ENCODE measurements at regions not wholly inside any gene's neighbourhood (a gene's known extent, or its start where the extent isn't known, plus 50 kb on each side); places are given as distances from the start of the nearest gene placed in this dataset.
"Not testable (repeated sequence)": the region's sequence is repeated elsewhere in the genome, so short reads cannot be mapped to it uniquely, and the experiment has no call there.

DNA sequence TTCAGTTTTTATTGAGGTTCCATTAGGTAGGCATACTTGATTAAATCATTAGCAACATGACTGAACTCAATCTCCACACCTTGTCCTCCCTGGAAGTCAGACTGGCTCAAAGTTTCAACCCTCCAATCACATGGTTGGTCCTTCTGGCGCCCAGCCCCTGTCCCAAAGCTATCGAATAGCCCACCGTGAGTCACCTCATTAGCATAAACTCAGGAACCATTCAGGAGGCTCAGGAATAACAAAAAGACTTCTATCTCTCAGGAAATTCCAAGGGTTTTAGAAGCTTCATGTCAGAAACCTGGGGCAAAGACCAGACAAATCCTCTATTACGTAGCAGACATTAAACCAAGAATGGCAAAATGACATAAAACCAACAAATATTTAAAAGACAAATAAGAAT lies 78.6 kb downstream of the RGS2 start:
- H3K36me3 Mint-ChIP-seq (ENCODE audit: insufficient read depth, unreplicated experiment) = no peaks in the 10 kb centered on the region

DNA sequence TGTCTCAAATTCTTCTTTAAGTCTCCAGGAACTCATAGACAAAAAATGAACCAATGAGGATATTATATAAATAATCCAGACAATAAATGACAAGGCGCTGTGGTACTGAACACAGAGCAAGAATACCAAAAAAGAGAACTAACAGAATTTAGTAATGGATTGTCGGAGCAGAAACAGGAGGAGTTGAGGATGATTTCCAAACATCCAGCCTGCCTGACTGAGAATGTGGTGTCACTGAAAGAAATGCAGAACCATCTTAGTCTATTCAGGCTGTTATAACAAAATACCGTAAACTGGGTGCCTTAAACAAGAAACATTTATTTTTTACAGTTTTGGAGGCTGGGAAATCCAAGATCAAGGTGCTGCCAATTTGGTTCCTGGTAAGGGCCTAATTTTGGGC lies 79.7 kb downstream of the RGS2 start:
- BruUV-seq (replicated peaks) = no TSS peak
- H3K27ac Mint-ChIP-seq (ENCODE audit: unreplicated experiment) = no peak overlapping the region
- intact Hi-C loops (cut with micrococcal nuclease; ENCODE audit: unreplicated experiment) = no loop called here
- H3K4me1 Mint-ChIP-seq (ENCODE audit: low read depth, unreplicated experiment) = no peaks in the 10 kb centered on the region
- no peak overlapping the region for H3K4me3 Mint-ChIP-seq (ENCODE audit: low read depth, unreplicated experiment)
- CTCF ChIA-PET = no interaction called here
- H3K36me3 Mint-ChIP-seq (ENCODE audit: insufficient read depth, unreplicated experiment) = no peaks in the 10 kb centered on the region
- DNase-seq = no peak
- peaks cover 2% of the 10 kb centered on the region for H3K9me3 Mint-ChIP-seq (ENCODE audit: low read depth, unreplicated experiment)
- TF ChIP-seq, protein P1, sequence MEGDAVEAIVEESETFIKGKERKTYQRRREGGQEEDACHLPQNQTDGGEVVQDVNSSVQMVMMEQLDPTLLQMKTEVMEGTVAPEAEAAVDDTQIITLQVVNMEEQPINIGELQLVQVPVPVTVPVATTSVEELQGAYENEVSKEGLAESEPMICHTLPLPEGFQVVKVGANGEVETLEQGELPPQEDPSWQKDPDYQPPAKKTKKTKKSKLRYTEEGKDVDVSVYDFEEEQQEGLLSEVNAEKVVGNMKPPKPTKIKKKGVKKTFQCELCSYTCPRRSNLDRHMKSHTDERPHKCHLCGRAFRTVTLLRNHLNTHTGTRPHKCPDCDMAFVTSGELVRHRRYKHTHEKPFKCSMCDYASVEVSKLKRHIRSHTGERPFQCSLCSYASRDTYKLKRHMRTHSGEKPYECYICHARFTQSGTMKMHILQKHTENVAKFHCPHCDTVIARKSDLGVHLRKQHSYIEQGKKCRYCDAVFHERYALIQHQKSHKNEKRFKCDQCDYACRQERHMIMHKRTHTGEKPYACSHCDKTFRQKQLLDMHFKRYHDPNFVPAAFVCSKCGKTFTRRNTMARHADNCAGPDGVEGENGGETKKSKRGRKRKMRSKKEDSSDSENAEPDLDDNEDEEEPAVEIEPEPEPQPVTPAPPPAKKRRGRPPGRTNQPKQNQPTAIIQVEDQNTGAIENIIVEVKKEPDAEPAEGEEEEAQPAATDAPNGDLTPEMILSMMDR (IDR thresholded peaks at IDR 0.05; ENCODE audit: unreplicated experiment) = no peak
- no peaks in the 10 kb centered on the region for H3K27me3 Mint-ChIP-seq (ENCODE audit: unreplicated experiment)

More for the DNA sequence above, 78.6 kb downstream of the RGS2 start:
- Mint-ChIP-seq H3K27ac (ENCODE audit: unreplicated experiment) (no peak overlapping the region), H3K9me3 (ENCODE audit: low read depth, unreplicated experiment) (peaks cover 2% of the 10 kb centered on the region), H3K4me1 (ENCODE audit: low read depth, unreplicated experiment) (no peaks in the 10 kb centered on the region), H3K27me3 (ENCODE audit: unreplicated experiment) (no peaks in the 10 kb centered on the region), H3K4me3 (ENCODE audit: low read depth, unreplicated experiment) (no peak overlapping the region)
- intact Hi-C loops (cut with micrococcal nuclease; ENCODE audit: unreplicated experiment) = no loop called here
- TF ChIP-seq, protein P1 (IDR thresholded peaks at IDR 0.05; ENCODE audit: unreplicated experiment) = no peak
- CTCF ChIA-PET = no interaction called here
- no peak for DNase-seq
- no TSS peak for BruUV-seq (replicated peaks)

DNA sequence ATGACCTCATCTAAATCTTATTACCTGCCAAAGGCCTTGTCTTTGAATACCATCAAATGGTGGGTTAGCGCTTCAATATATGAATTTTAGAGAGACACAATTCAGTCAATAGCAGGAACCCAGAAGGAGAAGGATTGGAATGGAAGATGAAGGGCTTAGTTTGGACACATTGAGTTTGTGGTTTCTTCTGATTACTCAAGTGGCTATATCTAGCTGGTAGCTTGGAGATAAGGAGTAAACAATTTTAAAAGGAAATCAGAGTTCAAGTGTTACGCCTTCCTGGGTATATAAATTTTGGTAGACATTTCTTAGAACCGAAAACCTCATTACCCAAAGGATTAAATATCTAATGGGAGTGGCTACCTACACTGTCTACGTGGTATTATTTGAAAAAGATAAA lies 80.2 kb downstream of the RGS2 start:
- Mint-ChIP-seq H3K4me1 (ENCODE audit: low read depth, unreplicated experiment) (no peaks in the 10 kb centered on the region), H3K27ac (ENCODE audit: unreplicated experiment) (no peak overlapping the region), H3K36me3 (ENCODE audit: insufficient read depth, unreplicated experiment) (no peaks in the 10 kb centered on the region), H3K4me3 (ENCODE audit: low read depth, unreplicated experiment) (no peak overlapping the region), H3K27me3 (ENCODE audit: unreplicated experiment) (no peaks in the 10 kb centered on the region), H3K9me3 (ENCODE audit: low read depth, unreplicated experiment) (peaks cover 2% of the 10 kb centered on the region)
- intact Hi-C loops (cut with micrococcal nuclease; ENCODE audit: unreplicated experiment) = no loop called here
- no peak for DNase-seq
- TF ChIP-seq, protein P1 (IDR thresholded peaks at IDR 0.05; ENCODE audit: unreplicated experiment) = no peak
- BruUV-seq (replicated peaks) = no TSS peak
- CTCF ChIA-PET = no interaction called here

DNA sequence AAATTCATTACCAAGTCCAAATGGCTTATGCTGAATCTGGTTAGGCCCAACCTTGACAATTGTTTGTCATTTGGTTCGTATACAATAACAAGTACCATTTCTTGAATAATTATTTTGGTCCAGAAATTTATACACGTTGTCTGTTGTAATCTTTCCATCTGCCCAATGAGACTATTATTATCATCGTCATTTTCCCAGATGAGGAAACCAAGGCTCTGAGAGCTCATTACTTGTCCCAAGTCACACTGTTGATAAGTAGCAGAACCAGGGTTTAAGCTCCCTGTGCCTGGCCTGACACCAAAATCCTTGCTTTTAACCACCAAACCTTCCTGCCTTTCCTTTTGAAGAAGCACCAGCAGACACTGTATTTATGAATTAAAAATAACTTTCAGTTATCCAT lies 81.3 kb downstream of the RGS2 start:
- CTCF ChIA-PET = no interaction called here
- intact Hi-C loops (cut with micrococcal nuclease; ENCODE audit: unreplicated experiment) = no loop called here
- H3K9me3 Mint-ChIP-seq (ENCODE audit: low read depth, unreplicated experiment) = peaks cover 2% of the 10 kb centered on the region
- TF ChIP-seq, protein P1 (IDR thresholded peaks at IDR 0.05; ENCODE audit: unreplicated experiment) = no peak
- no peak for DNase-seq
- H3K4me1 Mint-ChIP-seq (ENCODE audit: low read depth, unreplicated experiment) = no peaks in the 10 kb centered on the region
- H3K4me3 Mint-ChIP-seq (ENCODE audit: low read depth, unreplicated experiment) = no peak overlapping the region
- no peaks in the 10 kb centered on the region for H3K36me3 Mint-ChIP-seq (ENCODE audit: insufficient read depth, unreplicated experiment)
- BruUV-seq (replicated peaks) = no TSS peak
- no peak overlapping the region for H3K27ac Mint-ChIP-seq (ENCODE audit: unreplicated experiment)
- H3K27me3 Mint-ChIP-seq (ENCODE audit: unreplicated experiment) = no peaks in the 10 kb centered on the region

DNA sequence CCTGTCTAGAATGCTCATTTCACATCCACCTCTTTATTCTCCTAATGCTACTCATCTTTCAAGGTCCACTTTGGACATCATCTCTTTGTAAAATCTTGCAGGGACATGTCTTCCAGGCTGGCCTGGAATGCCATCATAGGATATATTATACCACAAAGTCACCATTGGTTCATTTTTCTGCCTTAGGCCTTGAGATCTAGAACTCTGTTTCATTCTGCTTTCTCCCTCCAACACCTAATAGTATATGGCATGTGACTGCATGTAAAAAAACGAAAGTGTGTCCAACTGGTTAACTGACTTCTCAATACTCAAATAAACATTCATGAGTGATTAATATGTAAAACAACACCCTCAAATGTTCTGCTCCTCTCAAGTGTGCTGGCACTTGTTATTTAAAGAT lies 84.1 kb downstream of the RGS2 start:
- Mint-ChIP-seq H3K4me1 (ENCODE audit: low read depth, unreplicated experiment) (no peaks in the 10 kb centered on the region), H3K27me3 (ENCODE audit: unreplicated experiment) (no peaks in the 10 kb centered on the region), H3K4me3 (ENCODE audit: low read depth, unreplicated experiment) (no peak overlapping the region), H3K9me3 (ENCODE audit: low read depth, unreplicated experiment) (peaks cover 2% of the 10 kb centered on the region), H3K27ac (ENCODE audit: unreplicated experiment) (no peak overlapping the region), H3K36me3 (ENCODE audit: insufficient read depth, unreplicated experiment) (no peaks in the 10 kb centered on the region)
- BruUV-seq (replicated peaks) = no TSS peak
- intact Hi-C loops (cut with micrococcal nuclease; ENCODE audit: unreplicated experiment) = no loop called here
- CTCF ChIA-PET = no interaction called here
- TF ChIP-seq, protein P1 (IDR thresholded peaks at IDR 0.05; ENCODE audit: unreplicated experiment) = no peak
- DNase-seq = no peak

DNA sequence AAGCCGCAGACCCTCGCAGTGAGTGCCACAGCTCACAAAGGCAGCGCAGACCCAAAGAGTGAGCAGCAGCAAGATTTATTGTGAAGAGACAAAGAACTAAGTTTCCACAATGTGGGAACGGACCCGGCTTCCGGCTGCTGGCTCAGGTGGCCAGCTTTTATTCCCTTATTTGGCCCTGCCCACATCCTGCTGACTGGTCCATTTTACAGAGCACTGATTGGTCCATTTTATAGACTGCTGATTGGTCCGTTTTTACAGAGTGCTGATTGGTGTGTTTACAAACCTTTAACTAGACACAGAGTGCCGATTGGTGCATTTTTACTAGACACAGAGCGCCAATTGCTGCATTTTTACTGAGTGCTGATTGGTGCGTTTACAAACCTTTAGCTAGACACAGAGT lies 86.6 kb downstream of the RGS2 start:
- H3K9me3 Mint-ChIP-seq (ENCODE audit: low read depth, unreplicated experiment); intact Hi-C loops (cut with micrococcal nuclease; ENCODE audit: unreplicated experiment); DNase-seq; H3K27ac Mint-ChIP-seq (ENCODE audit: unreplicated experiment); CTCF ChIA-PET; H3K27me3 Mint-ChIP-seq (ENCODE audit: unreplicated experiment); H3K4me3 Mint-ChIP-seq (ENCODE audit: low read depth, unreplicated experiment); H3K36me3 Mint-ChIP-seq (ENCODE audit: insufficient read depth, unreplicated experiment); H3K4me1 Mint-ChIP-seq (ENCODE audit: low read depth, unreplicated experiment); BruUV-seq (replicated peaks): not testable (repeated sequence)
